HCT116 (cell line): ENCODE measurements at regions not wholly inside any gene's neighbourhood (a gene's known extent, or its start where the extent isn't known, plus 50 kb on each side); places are given as distances from the start of the nearest gene placed in this dataset.

Experiments used
- ATAC-seq: fragments of 200-7000 bp; cut with Tn5 transposase; 2 replicates; pipeline ENCODE4 v1.9.1; 2020; ENCODE audit warnings: mild to moderate bottlenecking, moderate library complexity
- BruUV-seq: library from RNA; stranded (reverse); fragments of 400-500 nt; replicated peaks from 2 replicates; lab custom pipeline; 2021; lab: Mats Ljungman, UMichigan
- CTCF ChIA-PET: fragments of 300-600 bp; sonication (Branson Sonifier 250); formaldehyde crosslinking; loops from one replicate; lab custom pipeline; 2021; ENCODE audit warnings: antibody characterized with exemption; lab: Charles Lee
- POLR2A ChIA-PET: fragments of 300-600, 350-600 bp; sonication (Branson Sonifier 250); formaldehyde crosslinking; loops from one replicate; lab custom pipeline; 2021; ENCODE audit warnings: antibody characterized with exemption; lab: Charles Lee
- RAD21 ChIA-PET, 2 experiments: fragments of 300-600 bp; sonication (Branson Sonifier 250); formaldehyde crosslinking; loops; one replicate each; lab custom pipeline; 2023; ENCODE audit warnings: low total read pairs in 2 of 2; ENCODE audit not compliant: uncharacterized antibody in 2 of 2, unreplicated experiment in 2 of 2, low non-redundant PET in 1 of 2; lab: Charles Lee
- DNase-seq: peaks from one replicate; pipeline ENCODE4 v3.0.0-alpha.2; 2010; ENCODE audit warnings: low read depth, low spot score
- H2AFZ ChIP-seq: fragments of 200-600 bp; shearing (Covaris generic), sonication (generic); 2 replicates; pipeline ENCODE4 v1.6.1; 2017; ENCODE audit warnings: low read depth, mixed run types, mixed read lengths, antibody characterized with exemption, low read length; ENCODE audit not compliant: poor library complexity, severe bottlenecking
- H3K27ac ChIP-seq: 2 replicates; pipeline ENCODE4 v1.5.1; 2012; ENCODE audit warnings: low read depth, low read length
- H3K27me3 ChIP-seq: fragments of 200-600 bp; sonication (generic); 2 replicates; pipeline ENCODE4 v1.6.1; 2016; ENCODE audit warnings: mixed run types, low read length, mixed read lengths; ENCODE audit not compliant: insufficient read depth
- H3K36me3 ChIP-seq, 2 experiments: fragments of 200-500 bp in 1 of 2; fragments of 200-600 bp in 1 of 2; sonication (Bioruptor generic) in 1 of 2; sonication (generic) in 1 of 2; 2 replicates each; pipeline versions ENCODE4 v1.5.1 to v1.6.1; 2014 to 2016; ENCODE audit warnings: low read length in 2 of 2, inconsistent platforms in 1 of 2, mixed read lengths in 1 of 2, mixed run types in 1 of 2; ENCODE audit not compliant: insufficient read depth in 2 of 2, control insufficient read depth in 1 of 2
- H3K4me1 ChIP-seq, 2 experiments: fragments of 200-600 bp in 1 of 2; sonication (generic) in 1 of 2; 2 replicates each; pipeline versions ENCODE4 v1.5.1 to v1.6.1; 2012 to 2017; ENCODE audit warnings: low read length in 2 of 2, inconsistent platforms in 1 of 2, mild to moderate bottlenecking in 1 of 2, mixed read lengths in 1 of 2, mixed run types in 1 of 2, moderate library complexity in 1 of 2; ENCODE audit not compliant: insufficient read depth in 2 of 2, control insufficient read depth in 1 of 2
- H3K4me2 ChIP-seq: fragments of 200-600 bp; sonication (generic); 2 replicates; pipeline ENCODE4 v1.6.1; 2017; ENCODE audit warnings: mixed run types, low read length, mixed read lengths
- H3K4me3 ChIP-seq, 2 experiments: fragments of 200-600 bp in 1 of 2; sonication (generic) in 1 of 2; replicated peaks in 1 of 2; 2 replicates each; pipeline ENCODE4 v1.5.1; 2011 to 2016; ENCODE audit warnings: low read length in 2 of 2, control low read depth in 1 of 2, low read depth in 1 of 2, mild to moderate bottlenecking in 1 of 2, mixed read lengths in 1 of 2, mixed run types in 1 of 2
- H3K79me2 ChIP-seq: fragments of 200-600 bp; sonication (generic); 2 replicates; pipeline ENCODE4 v1.6.1; 2017; ENCODE audit warnings: mild to moderate bottlenecking, mixed run types, low read length, moderate library complexity, mixed read lengths; ENCODE audit not compliant: insufficient read depth
- H3K9ac ChIP-seq: fragments of 200-600 bp; sonication (generic); 2 replicates; pipeline ENCODE4 v1.6.1; 2016; ENCODE audit warnings: low read length, mixed read lengths
- H3K9me2 ChIP-seq: fragments of 200-600 bp; sonication (generic), shearing (Covaris generic); 2 replicates; pipeline ENCODE4 v1.6.1; 2017; ENCODE audit warnings: mixed run types, mild to moderate bottlenecking, moderate library complexity; ENCODE audit not compliant: insufficient read depth
- H3K9me3 ChIP-seq, 2 experiments: fragments of 200-500 bp in 1 of 2; fragments of 200-600 bp in 1 of 2; sonication (Bioruptor generic) in 1 of 2; sonication (generic) in 1 of 2; 2 replicates each; pipeline ENCODE4 v1.6.1; 2014 to 2017; ENCODE audit warnings: low read length in 2 of 2, mixed read lengths in 2 of 2, inconsistent platforms in 1 of 2, low read depth in 1 of 2, mild to moderate bottlenecking in 1 of 2, mixed run types in 1 of 2, moderate library complexity in 1 of 2; ENCODE audit not compliant: control insufficient read depth in 1 of 2, insufficient read depth in 1 of 2
- H4K20me1 ChIP-seq: fragments of 200-600 bp; sonication (generic), shearing (Covaris generic); 2 replicates; pipeline ENCODE4 v1.6.1; 2017; ENCODE audit warnings: mixed run types, mild to moderate bottlenecking, moderate library complexity; ENCODE audit not compliant: insufficient read depth
- CBX3 ChIP-seq: IDR thresholded peaks from 2 replicates; pipeline ENCODE4 v1.6.1; 2012; ENCODE audit warnings: low read depth
- CEBPB ChIP-seq: IDR thresholded peaks from 2 replicates; pipeline ENCODE4 v1.6.1; 2012; ENCODE audit warnings: low read depth
- EGR1 ChIP-seq: IDR thresholded peaks from 2 replicates; pipeline ENCODE4 v1.6.1; 2012; ENCODE audit warnings: low read depth
- ELF1 ChIP-seq: IDR thresholded peaks from 2 replicates; pipeline ENCODE4 v1.6.1; 2012; ENCODE audit warnings: low read depth, borderline replicate concordance
- EZH2phosphoT487 ChIP-seq: fragments of 200-600 bp; IDR thresholded peaks from 2 replicates; pipeline ENCODE4 v1.6.1; 2018; ENCODE audit warnings: antibody characterized with exemption, borderline replicate concordance
- FOSL1 ChIP-seq: IDR thresholded peaks from 2 replicates; pipeline ENCODE4 v1.6.1; 2012; ENCODE audit warnings: low read depth
- MAX ChIP-seq: IDR thresholded peaks from 2 replicates; pipeline ENCODE4 v1.6.1; 2012
- POLR2A ChIP-seq: IDR thresholded peaks from 2 replicates; pipeline ENCODE4 v1.7.0; 2011; ENCODE audit warnings: borderline replicate concordance; ENCODE audit not compliant: insufficient read depth, insufficient read length; ENCODE audit errors: extremely low read depth
- POLR2AphosphoS5 ChIP-seq: IDR thresholded peaks from 2 replicates; pipeline ENCODE4 v1.6.1; 2011; ENCODE audit warnings: mild to moderate bottlenecking, low read depth, low read length, moderate library complexity
- RAD21 ChIP-seq: IDR thresholded peaks from 2 replicates; pipeline ENCODE4 v1.6.1; 2012; ENCODE audit warnings: low read depth, mild to moderate bottlenecking
- SIN3A ChIP-seq: IDR thresholded peaks from 2 replicates; pipeline ENCODE4 v1.6.1; 2012; ENCODE audit warnings: low read depth
- SP1 ChIP-seq: IDR thresholded peaks from 2 replicates; pipeline ENCODE4 v1.6.1; 2012; ENCODE audit warnings: low read depth
- SRF ChIP-seq: IDR thresholded peaks from 2 replicates; pipeline ENCODE4 v1.6.1; 2012; ENCODE audit warnings: low read depth
- TCF7L2 ChIP-seq: IDR thresholded peaks from 2 replicates; pipeline ENCODE4 v1.7.0; 2011; ENCODE audit warnings: borderline replicate concordance, inconsistent platforms; ENCODE audit not compliant: insufficient read depth, insufficient read length; ENCODE audit errors: extremely low read depth
- YY1 ChIP-seq: IDR thresholded peaks from 2 replicates; pipeline ENCODE4 v1.6.1; 2011; ENCODE audit warnings: low read length, low read depth, moderate library complexity, mild to moderate bottlenecking; ENCODE audit not compliant: insufficient replicate concordance; ENCODE audit errors: extremely low read depth
- ZBTB33 ChIP-seq: IDR thresholded peaks from 2 replicates; pipeline ENCODE4 v1.6.1; 2011; ENCODE audit warnings: mild to moderate bottlenecking, low read length, moderate library complexity; ENCODE audit not compliant: insufficient replicate concordance; ENCODE audit errors: extremely low read depth
- ZFX ChIP-seq: fragments of 450-650 bp; IDR thresholded peaks from 2 replicates; pipeline ENCODE4 v1.6.1; 2017
- intact Hi-C: fragments of 100-400 bp; cut with micrococcal nuclease; formaldehyde crosslinking; loops from 2 replicates; pipeline ENCODE4 v1.10.0; 2022
- TF ChIP-seq, protein P1 (sequence below): IDR thresholded peaks from 2 replicates; pipeline ENCODE4 v1.6.1; 2012; ENCODE audit warnings: low read depth
- TF ChIP-seq, protein P2 (sequence below): IDR thresholded peaks from 2 replicates; pipeline ENCODE4 v1.6.1; 2012

- RAD21 ChIA-PET = no interaction called here
- no TSS peak for BruUV-seq
Observed at GRCh38 chr4:141406237-141406636, 185.5 kb downstream of the ZNF330 start.

More at GRCh38 chr4:141406237-141406636, 185.5 kb downstream of the ZNF330 start:
- TF ChIP-seq ELF1 (no peak), ZBTB33 (no peak), ZFX (no peak), SRF (no peak), POLR2AphosphoS5 (no peak), TCF7L2 (no peak), POLR2A (no peak), SP1 (no peak), FOSL1 (no peak), RAD21 (no peak), CBX3 (no peak), EZH2phosphoT487 (no peak), MAX (no peak), EGR1 (no peak), CEBPB (no peak), SIN3A (no peak), YY1 (no peak)
- TF ChIP-seq, protein P1, sequence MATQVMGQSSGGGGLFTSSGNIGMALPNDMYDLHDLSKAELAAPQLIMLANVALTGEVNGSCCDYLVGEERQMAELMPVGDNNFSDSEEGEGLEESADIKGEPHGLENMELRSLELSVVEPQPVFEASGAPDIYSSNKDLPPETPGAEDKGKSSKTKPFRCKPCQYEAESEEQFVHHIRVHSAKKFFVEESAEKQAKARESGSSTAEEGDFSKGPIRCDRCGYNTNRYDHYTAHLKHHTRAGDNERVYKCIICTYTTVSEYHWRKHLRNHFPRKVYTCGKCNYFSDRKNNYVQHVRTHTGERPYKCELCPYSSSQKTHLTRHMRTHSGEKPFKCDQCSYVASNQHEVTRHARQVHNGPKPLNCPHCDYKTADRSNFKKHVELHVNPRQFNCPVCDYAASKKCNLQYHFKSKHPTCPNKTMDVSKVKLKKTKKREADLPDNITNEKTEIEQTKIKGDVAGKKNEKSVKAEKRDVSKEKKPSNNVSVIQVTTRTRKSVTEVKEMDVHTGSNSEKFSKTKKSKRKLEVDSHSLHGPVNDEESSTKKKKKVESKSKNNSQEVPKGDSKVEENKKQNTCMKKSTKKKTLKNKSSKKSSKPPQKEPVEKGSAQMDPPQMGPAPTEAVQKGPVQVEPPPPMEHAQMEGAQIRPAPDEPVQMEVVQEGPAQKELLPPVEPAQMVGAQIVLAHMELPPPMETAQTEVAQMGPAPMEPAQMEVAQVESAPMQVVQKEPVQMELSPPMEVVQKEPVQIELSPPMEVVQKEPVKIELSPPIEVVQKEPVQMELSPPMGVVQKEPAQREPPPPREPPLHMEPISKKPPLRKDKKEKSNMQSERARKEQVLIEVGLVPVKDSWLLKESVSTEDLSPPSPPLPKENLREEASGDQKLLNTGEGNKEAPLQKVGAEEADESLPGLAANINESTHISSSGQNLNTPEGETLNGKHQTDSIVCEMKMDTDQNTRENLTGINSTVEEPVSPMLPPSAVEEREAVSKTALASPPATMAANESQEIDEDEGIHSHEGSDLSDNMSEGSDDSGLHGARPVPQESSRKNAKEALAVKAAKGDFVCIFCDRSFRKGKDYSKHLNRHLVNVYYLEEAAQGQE = no peak
- TF ChIP-seq, protein P2, sequence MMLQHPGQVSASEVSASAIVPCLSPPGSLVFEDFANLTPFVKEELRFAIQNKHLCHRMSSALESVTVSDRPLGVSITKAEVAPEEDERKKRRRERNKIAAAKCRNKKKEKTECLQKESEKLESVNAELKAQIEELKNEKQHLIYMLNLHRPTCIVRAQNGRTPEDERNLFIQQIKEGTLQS = no peak
- no peaks in the 10 kb centered on the region for H3K27me3 ChIP-seq
- DNase-seq = no peak
- POLR2A ChIA-PET = no interaction called here
- no peaks in the 10 kb centered on the region for H4K20me1 ChIP-seq
- CTCF ChIA-PET = no interaction called here
- intact Hi-C loops = no loop called here
- ATAC-seq = no peak
- no peak overlapping the region for H3K27ac ChIP-seq
- H3K9ac ChIP-seq = no peak overlapping the region
- H2AFZ ChIP-seq = no peak overlapping the region
- H3K36me3 ChIP-seq = no peaks in the 10 kb centered on the region
- no peak overlapping the region for H3K4me3 ChIP-seq
- H3K9me3 ChIP-seq = no peaks in the 10 kb centered on the region
- no peaks in the 10 kb centered on the region for H3K4me1 ChIP-seq
- H3K9me2 ChIP-seq = no peaks in the 10 kb centered on the region
- no peaks in the 10 kb centered on the region for H3K79me2 ChIP-seq
- no peak overlapping the region for H3K4me2 ChIP-seq
